ENCODE measurements at regions not wholly inside any gene's neighbourhood (a gene's known extent, or its start where the extent isn't known, plus 50 kb on each side); places are given as distances from the start of the nearest gene placed in this dataset.

- peak; percentile 3; the same call in 1 of the 2 replicates for TF ChIP-seq PAXIP1 (CRISPR knock-in tag; conservative IDR thresholded peaks at IDR 0.05)
- TF ChIP-seq ZSCAN29 (CRISPR knock-in tag; conservative IDR thresholded peaks at IDR 0.05): 0 out of 2 replicates have a peak, but pooled peaks have one; percentile 52
- TF ChIP-seq NR2F6 (IDR thresholded peaks at IDR 0.05): peak; percentile 14; the same call in 1 of the 2 replicates
- no peak for TF ChIP-seq NR2F6 (CRISPR knock-in tag; IDR thresholded peaks at IDR 0.05)
- TF ChIP-seq RBM22 (optimal IDR thresholded peaks at IDR 0.05; ENCODE audit: low read length): no peak
- TF ChIP-seq ZEB1 (IDR thresholded peaks at IDR 0.05; ENCODE audit: insufficient replicate concordance, low read depth): peak; percentile 1
- TF ChIP-seq, protein P1, sequence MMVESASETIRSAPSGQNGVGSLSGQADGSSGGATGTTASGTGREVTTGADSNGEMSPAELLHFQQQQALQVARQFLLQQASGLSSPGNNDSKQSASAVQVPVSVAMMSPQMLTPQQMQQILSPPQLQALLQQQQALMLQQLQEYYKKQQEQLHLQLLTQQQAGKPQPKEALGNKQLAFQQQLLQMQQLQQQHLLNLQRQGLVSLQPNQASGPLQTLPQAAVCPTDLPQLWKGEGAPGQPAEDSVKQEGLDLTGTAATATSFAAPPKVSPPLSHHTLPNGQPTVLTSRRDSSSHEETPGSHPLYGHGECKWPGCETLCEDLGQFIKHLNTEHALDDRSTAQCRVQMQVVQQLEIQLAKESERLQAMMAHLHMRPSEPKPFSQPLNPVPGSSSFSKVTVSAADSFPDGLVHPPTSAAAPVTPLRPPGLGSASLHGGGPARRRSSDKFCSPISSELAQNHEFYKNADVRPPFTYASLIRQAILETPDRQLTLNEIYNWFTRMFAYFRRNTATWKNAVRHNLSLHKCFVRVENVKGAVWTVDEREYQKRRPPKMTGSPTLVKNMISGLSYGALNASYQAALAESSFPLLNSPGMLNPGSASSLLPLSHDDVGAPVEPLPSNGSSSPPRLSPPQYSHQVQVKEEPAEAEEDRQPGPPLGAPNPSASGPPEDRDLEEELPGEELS (CRISPR knock-in tag; IDR thresholded peaks at IDR 0.05): 0 out of 2 replicates have a peak, but pooled peaks have one; percentile 32
- TF ChIP-seq ZBTB21 (CRISPR knock-in tag; IDR thresholded peaks at IDR 0.05): no peak
- TF ChIP-seq, protein P2, sequence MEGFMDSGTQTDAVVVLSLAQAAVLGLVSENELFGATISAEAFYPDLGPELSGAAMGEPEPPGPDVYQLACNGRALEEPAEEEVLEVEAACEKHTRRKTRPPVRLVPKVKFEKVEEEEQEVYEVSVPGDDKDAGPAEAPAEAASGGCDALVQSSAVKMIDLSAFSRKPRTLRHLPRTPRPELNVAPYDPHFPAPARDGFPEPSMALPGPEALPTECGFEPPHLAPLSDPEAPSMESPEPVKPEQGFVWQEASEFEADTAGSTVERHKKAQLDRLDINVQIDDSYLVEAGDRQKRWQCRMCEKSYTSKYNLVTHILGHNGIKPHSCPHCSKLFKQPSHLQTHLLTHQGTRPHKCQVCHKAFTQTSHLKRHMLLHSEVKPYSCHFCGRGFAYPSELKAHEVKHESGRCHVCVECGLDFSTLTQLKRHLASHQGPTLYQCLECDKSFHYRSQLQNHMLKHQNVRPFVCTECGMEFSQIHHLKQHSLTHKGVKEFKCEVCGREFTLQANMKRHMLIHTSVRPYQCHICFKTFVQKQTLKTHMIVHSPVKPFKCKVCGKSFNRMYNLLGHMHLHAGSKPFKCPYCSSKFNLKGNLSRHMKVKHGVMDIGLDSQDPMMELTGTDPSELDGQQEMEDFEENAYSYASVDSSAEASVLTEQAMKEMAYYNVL (CRISPR knock-in tag; IDR thresholded peaks at IDR 0.05; ENCODE audit: borderline replicate concordance): peak; percentile 97
- peak; percentile 24; the same call in 1 of the 2 replicates for TF ChIP-seq TBX3 (IDR thresholded peaks at IDR 0.05; ENCODE audit: borderline replicate concordance)
- peak; percentile 93; the same call in 1 of the 2 replicates for TF ChIP-seq CHD4 (IDR thresholded peaks at IDR 0.05; ENCODE audit: borderline replicate concordance, low read length)
- no peak for TF ChIP-seq PHF8 (CRISPR knock-in tag; IDR thresholded peaks at IDR 0.05)
- TF ChIP-seq FOXA1 (IDR thresholded peaks at IDR 0.05): no peak
- peak; percentile 70 for TF ChIP-seq FOXA1 (CRISPR knock-in tag; IDR thresholded peaks at IDR 0.05)
- TF ChIP-seq ZBTB43 (CRISPR knock-in tag; conservative IDR thresholded peaks at IDR 0.05): peak; percentile 79; the same call in 1 of the 2 replicates
- 0 out of 2 replicates have a peak, but pooled peaks have one; percentile 3 for TF ChIP-seq ZBTB42 (CRISPR knock-in tag; IDR thresholded peaks at IDR 0.05)
- TF ChIP-seq ASH2L (IDR thresholded peaks at IDR 0.05; ENCODE audit: insufficient read length, low read depth, low read length): peak; percentile 71
- no peak for TF ChIP-seq SATB2 (CRISPR knock-in tag; IDR thresholded peaks at IDR 0.05)
- peak; percentile 48 for TF ChIP-seq HNF4A (CRISPR knock-in tag; IDR thresholded peaks at IDR 0.05)
- no peak for TF ChIP-seq SAFB2 (CRISPR knock-in tag; IDR thresholded peaks at IDR 0.05; ENCODE audit: borderline replicate concordance, low read depth)
- TF ChIP-seq ZNF879 (CRISPR knock-in tag; IDR thresholded peaks at IDR 0.05): no peak
- TF ChIP-seq HMG20A (CRISPR knock-in tag; IDR thresholded peaks at IDR 0.05; ENCODE audit: borderline replicate concordance): peak; percentile 25; the same call in 1 of the 2 replicates
Measured at GRCh38 chr2:38497670-38498037, 105.1 kb downstream of the HNRNPLL start (continued).
